ENCODE measurements at regions not wholly inside any gene's neighbourhood (a gene's known extent, or its start where the extent isn't known, plus 50 kb on each side); places are given as distances from the start of the nearest gene placed in this dataset.

DNA sequence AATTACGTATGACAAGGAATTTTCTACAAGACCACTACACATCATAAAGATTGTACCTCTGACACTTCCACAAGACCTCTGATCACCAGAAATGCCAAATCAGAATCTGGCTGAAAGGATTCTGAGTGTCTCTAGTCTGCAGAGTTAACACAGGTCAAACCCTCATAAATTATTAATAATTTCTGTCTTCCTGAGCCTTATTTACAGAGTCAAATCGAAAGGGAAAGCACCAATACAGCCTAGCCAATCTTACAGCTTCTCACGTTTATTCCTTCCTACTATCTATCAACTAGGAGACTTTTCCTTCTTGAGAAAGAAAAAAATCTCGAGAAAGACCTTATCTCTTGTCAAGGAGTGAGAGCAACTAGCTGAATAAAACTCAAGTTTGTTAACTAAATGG lies 2151.6 kb downstream of the MRPL39 start:
- no peaks in the 10 kb centered on the region for H3K27me3 Mint-ChIP-seq (ENCODE audit: low read depth)
- H3K9me3 Mint-ChIP-seq, result peaks cover 12% of the 10 kb centered on the region
- H3K4me1 Mint-ChIP-seq, result peaks cover 1% of the 10 kb centered on the region
- no peak for DNase-seq (ENCODE audit: low spot score in 2 of 2, unreplicated experiment in 2 of 2)
- no peak overlapping the region for H3K27ac Mint-ChIP-seq
- no peak overlapping the region for H3K4me3 Mint-ChIP-seq
- no peaks in the 10 kb centered on the region for H3K36me3 Mint-ChIP-seq
- TF ChIP-seq, protein P1, sequence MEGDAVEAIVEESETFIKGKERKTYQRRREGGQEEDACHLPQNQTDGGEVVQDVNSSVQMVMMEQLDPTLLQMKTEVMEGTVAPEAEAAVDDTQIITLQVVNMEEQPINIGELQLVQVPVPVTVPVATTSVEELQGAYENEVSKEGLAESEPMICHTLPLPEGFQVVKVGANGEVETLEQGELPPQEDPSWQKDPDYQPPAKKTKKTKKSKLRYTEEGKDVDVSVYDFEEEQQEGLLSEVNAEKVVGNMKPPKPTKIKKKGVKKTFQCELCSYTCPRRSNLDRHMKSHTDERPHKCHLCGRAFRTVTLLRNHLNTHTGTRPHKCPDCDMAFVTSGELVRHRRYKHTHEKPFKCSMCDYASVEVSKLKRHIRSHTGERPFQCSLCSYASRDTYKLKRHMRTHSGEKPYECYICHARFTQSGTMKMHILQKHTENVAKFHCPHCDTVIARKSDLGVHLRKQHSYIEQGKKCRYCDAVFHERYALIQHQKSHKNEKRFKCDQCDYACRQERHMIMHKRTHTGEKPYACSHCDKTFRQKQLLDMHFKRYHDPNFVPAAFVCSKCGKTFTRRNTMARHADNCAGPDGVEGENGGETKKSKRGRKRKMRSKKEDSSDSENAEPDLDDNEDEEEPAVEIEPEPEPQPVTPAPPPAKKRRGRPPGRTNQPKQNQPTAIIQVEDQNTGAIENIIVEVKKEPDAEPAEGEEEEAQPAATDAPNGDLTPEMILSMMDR (IDR thresholded peaks at IDR 0.05; ENCODE audit: unreplicated experiment), result no peak

DNA sequence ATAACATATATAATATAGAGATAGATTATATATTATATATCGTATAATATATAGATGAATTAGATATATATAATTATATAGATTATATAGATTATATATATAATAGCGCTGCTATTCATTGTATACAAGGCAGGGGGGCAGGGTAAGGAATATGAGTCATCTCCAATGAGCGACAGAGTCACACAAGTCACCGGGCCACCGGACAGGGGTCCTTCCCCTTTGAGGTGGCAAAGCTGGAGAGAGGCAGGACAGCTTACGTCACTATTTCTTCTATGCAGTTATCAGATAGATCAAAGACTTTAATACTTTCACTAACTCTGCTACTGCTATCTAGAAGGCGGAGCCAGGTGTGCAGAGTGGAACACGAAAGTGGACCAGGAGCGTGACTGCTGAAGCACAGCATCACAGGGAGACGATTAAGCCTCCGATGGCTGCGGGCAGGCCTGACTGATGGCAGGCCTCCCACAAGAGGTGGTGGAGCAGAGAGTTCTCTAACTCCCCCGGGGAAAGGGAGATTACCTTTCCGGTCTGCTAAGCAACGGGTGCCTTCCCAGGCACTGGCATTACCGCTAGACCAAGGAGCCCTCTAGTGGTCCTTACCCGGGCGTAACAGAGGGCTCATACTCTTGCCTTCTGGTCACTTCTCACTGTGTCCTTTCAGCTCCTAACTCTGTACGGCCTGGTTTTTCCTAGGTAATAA lies 2154.7 kb downstream of the MRPL39 start:
- H3K9me3 Mint-ChIP-seq, result peaks cover 3% of the 10 kb centered on the region
- peak overlapping the region; percentile 50 for H3K4me3 Mint-ChIP-seq
- H3K27ac Mint-ChIP-seq, result no peak overlapping the region
- DNase-seq (ENCODE audit: low spot score in 2 of 2, unreplicated experiment in 2 of 2), result no peak
- no peaks in the 10 kb centered on the region for H3K27me3 Mint-ChIP-seq (ENCODE audit: low read depth)
- peaks cover 1% of the 10 kb centered on the region for H3K4me1 Mint-ChIP-seq
- no peaks in the 10 kb centered on the region for H3K36me3 Mint-ChIP-seq
- TF ChIP-seq, protein P1 (IDR thresholded peaks at IDR 0.05; ENCODE audit: unreplicated experiment), result no peak

DNA sequence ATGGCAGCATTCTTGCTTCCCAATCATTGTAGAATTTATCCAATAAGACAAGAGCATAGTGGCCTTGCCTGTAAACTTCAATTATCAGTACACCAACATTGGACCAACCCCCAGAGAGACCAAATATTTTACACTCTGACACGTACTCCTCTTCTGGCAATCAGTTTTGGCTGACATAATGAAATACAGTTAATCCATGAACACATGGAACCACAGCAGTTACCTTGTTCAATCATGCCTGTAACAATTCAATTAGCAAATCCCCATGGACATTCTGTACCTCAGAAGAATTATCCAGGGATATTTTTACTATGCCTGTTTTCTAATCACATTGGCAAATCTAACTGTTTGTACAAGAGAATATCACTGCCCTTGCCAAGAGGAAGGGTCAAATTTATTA lies 2162.0 kb downstream of the MRPL39 start:
- DNase-seq (ENCODE audit: low spot score in 2 of 2, unreplicated experiment in 2 of 2), result no peak
- Mint-ChIP-seq H3K4me1 (no peaks in the 10 kb centered on the region), H3K36me3 (no peaks in the 10 kb centered on the region), H3K27ac (no peak overlapping the region), H3K4me3 (no peak overlapping the region), H3K9me3 (peaks cover 18% of the 10 kb centered on the region), H3K27me3 (ENCODE audit: low read depth) (no peaks in the 10 kb centered on the region)
- TF ChIP-seq, protein P1 (IDR thresholded peaks at IDR 0.05; ENCODE audit: unreplicated experiment), result no peak

DNA sequence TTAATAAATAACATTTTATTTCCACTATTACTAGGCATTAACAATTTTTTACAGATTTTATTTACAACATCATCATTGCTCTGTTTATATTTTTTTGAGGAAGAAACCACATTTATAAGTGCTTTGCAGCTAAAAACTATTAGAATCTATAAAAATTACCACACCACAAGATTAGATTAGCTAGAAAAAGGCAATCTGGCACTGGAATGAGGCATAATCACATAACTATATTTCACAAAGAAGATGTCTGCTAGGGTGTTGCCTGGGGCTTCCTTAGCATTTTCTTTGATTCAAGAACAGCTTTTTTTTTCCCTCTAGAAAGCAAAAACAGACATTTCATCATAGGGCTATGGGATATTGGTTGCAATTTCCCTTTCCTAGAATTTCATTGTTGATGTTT lies 2169.2 kb downstream of the MRPL39 start:
- no peaks in the 10 kb centered on the region for H3K36me3 Mint-ChIP-seq
- peaks cover 12% of the 10 kb centered on the region for H3K9me3 Mint-ChIP-seq
- H3K27me3 Mint-ChIP-seq (ENCODE audit: low read depth), result no peaks in the 10 kb centered on the region
- H3K4me1 Mint-ChIP-seq, result peaks cover 10% of the 10 kb centered on the region
- no peak overlapping the region for H3K4me3 Mint-ChIP-seq
- DNase-seq (ENCODE audit: low spot score in 2 of 2, unreplicated experiment in 2 of 2), result no peak
- peak overlapping the region; percentile 12 for H3K27ac Mint-ChIP-seq
- TF ChIP-seq, protein P1 (IDR thresholded peaks at IDR 0.05; ENCODE audit: unreplicated experiment), result no peak

DNA sequence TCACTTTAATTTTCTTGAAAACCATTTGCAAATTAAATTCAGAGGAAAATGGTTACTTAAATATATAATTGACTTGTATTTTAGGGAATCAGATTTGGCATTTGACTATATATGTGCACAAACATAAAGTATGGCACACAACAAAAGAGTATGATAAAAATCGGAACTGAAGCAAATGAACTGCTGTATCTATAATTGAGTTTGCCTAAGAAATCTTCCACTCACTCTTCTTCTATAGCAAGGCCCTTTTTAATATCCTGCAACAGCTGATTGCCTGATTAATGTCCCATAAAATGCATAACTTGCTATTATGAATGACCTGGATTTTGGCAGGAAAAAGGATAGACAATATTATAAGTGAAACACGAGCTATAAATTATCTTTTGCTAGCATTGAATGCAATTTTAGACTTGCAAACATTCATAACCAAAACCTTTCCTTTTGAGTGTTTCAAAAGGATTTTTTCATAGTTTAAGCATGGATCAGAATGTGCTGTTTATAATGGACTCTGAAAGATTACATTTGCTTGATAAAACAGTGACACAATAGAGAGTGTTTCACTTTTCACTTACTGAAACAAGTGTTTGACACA lies 2204.3 kb downstream of the MRPL39 start:
- Mint-ChIP-seq H3K9me3 (no peaks in the 10 kb centered on the region), H3K27me3 (ENCODE audit: low read depth) (no peaks in the 10 kb centered on the region), H3K27ac (no peak overlapping the region), H3K4me1 (no peaks in the 10 kb centered on the region), H3K36me3 (no peaks in the 10 kb centered on the region), H3K4me3 (no peak overlapping the region)
- no peak for DNase-seq (ENCODE audit: low spot score in 2 of 2, unreplicated experiment in 2 of 2)
- TF ChIP-seq, protein P1 (IDR thresholded peaks at IDR 0.05; ENCODE audit: unreplicated experiment), result no peak

Data from mesothelial cell of epicardium (in vitro differentiated cells).